ENCODE measurements at regions not wholly inside any gene's neighbourhood (a gene's known extent, or its start where the extent isn't known, plus 50 kb on each side); places are given as distances from the start of the nearest gene placed in this dataset.
"Not testable (repeated sequence)": the region's sequence is repeated elsewhere in the genome, so short reads cannot be mapped to it uniquely, and the experiment has no call there.

DNA sequence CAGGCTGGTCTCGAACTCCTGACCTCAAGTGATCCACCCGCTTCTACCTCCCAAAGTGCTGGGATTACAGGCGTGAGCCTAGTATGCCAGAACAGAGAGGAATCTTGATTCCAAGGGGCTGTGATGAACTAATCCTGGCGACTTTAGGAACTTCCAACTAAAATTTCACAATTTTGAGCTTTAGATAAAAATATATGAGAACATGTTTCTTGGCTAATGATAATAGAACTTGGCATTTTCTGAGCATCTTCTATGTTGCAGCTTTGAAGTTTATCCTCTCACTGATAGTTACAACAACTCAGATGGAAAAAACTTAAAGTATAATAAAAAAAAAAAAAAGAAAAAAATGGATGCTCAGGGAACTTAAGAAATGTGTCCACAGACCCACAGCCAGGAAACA is 69.8 kb upstream of the WSCD1 start:
- Histone ChIP-seq H3K4me1 (ENCODE audit: insufficient read depth, low read length) (no peaks in the 10 kb centered on the region), H4K91ac (ENCODE audit: insufficient read length, low read depth, low read length) (no peak overlapping the region), H2BK15ac (ENCODE audit: low read depth, low read length) (no peak overlapping the region), H4K5ac (ENCODE audit: insufficient read length, low read depth, low read length) (no peak overlapping the region), H4K8ac (replicated peaks; ENCODE audit: insufficient read length, low read depth, low read length) (no peak overlapping the region), H3K27me3 (ENCODE audit: insufficient read depth, low read length) (no peaks in the 10 kb centered on the region), H3K27ac (ENCODE audit: insufficient read length, low read depth, low read length) (no peak overlapping the region), H3K18ac (ENCODE audit: insufficient read length, low read depth, low read length) (no peak overlapping the region), H3K9ac (ENCODE audit: extremely low read depth, insufficient read length, low read length) (no peak overlapping the region), H3K9me3 (ENCODE audit: control insufficient read depth, low read depth, low read length) (no peaks in the 10 kb centered on the region), H3K14ac (ENCODE audit: insufficient read depth, low read length) (no peak overlapping the region), H3K79me1 (ENCODE audit: insufficient read depth, low read depth, low read length, poor library complexity, severe bottlenecking) (no peaks in the 10 kb centered on the region), H2BK12ac (ENCODE audit: insufficient read length, low read depth, low read length) (no peak overlapping the region), H2AFZ (ENCODE audit: low read length) (no peak overlapping the region), H3K56ac (ENCODE audit: insufficient read length, low read depth, low read length) (no peak overlapping the region), H2AK5ac (ENCODE audit: insufficient read length, low read length) (no peak overlapping the region), H2BK120ac (ENCODE audit: low read depth, low read length, poor library complexity, severe bottlenecking) (no peak overlapping the region), H2BK20ac (ENCODE audit: low read depth, low read length, poor library complexity, severe bottlenecking) (no peak overlapping the region), H3T11ph (ENCODE audit: low read length) (no peak overlapping the region), H3K79me2 (ENCODE audit: insufficient read depth, low read length) (no peaks in the 10 kb centered on the region), H3K4ac (ENCODE audit: low read depth, low read length) (no peak overlapping the region), H3K23ac (ENCODE audit: insufficient read length, low read depth, low read length) (no peak overlapping the region), H4K20me1 (ENCODE audit: control insufficient read depth, insufficient read depth, insufficient read length) (no peaks in the 10 kb centered on the region), H2BK5ac (ENCODE audit: insufficient read length, low read length) (no peak overlapping the region), H3K23me2 (ENCODE audit: insufficient read length, low read depth, low read length, poor library complexity, severe bottlenecking) (no peaks in the 10 kb centered on the region), H3K4me2 (ENCODE audit: insufficient read depth, insufficient read length, low read length) (no peak overlapping the region)
- Mint-ChIP-seq H3K4me3 (no peak overlapping the region), H3K4me1 (no peaks in the 10 kb centered on the region), H3K9me3 (no peaks in the 10 kb centered on the region; a peak in 2 of 5 replicates), H3K36me3 (ENCODE audit: insufficient read depth in 1 of 3, low read depth in 3 of 3) (peaks cover 0 to 7% (median 0%) of the 10 kb centered on the region in 3 experiments; a peak in 1 of 7 replicates), H3K27ac (no peak overlapping the region), H3K27me3 (ENCODE audit: low read depth) (no peaks in the 10 kb centered on the region)
- DNase-seq, result no peak
- TF ChIP-seq CTCF (conservative IDR thresholded peaks at IDR 0.05), result no peak
- no CpG with 5 or more reads among the region's 4 CpGs for WGBS (ENCODE audit: extremely low coverage, insufficient read length, low lambda C conversion rate)

GRCh38 chr17:6003221-6003620 is 67.0 kb upstream of the WSCD1 start:
- not testable (repeated sequence) for H2BK5ac ChIP-seq (ENCODE audit: insufficient read length, low read length); H3K56ac ChIP-seq (ENCODE audit: insufficient read length, low read depth, low read length); H3K23me2 ChIP-seq (ENCODE audit: insufficient read length, low read depth, low read length, poor library complexity, severe bottlenecking); H3K14ac ChIP-seq (ENCODE audit: insufficient read depth, low read length); H2BK20ac ChIP-seq (ENCODE audit: low read depth, low read length, poor library complexity, severe bottlenecking); DNase-seq; H3K18ac ChIP-seq (ENCODE audit: insufficient read length, low read depth, low read length); H4K5ac ChIP-seq (ENCODE audit: insufficient read length, low read depth, low read length); H3K27ac ChIP-seq (ENCODE audit: insufficient read length, low read depth, low read length); H4K8ac ChIP-seq (replicated peaks; ENCODE audit: insufficient read length, low read depth, low read length); H2AFZ ChIP-seq (ENCODE audit: low read length); H3K4ac ChIP-seq (ENCODE audit: low read depth, low read length); H3K27me3 ChIP-seq (ENCODE audit: insufficient read depth, low read length); H2AK5ac ChIP-seq (ENCODE audit: insufficient read length, low read length); H3K79me1 ChIP-seq (ENCODE audit: insufficient read depth, low read depth, low read length, poor library complexity, severe bottlenecking); H4K20me1 ChIP-seq (ENCODE audit: control insufficient read depth, insufficient read depth, insufficient read length); H3K9me3 ChIP-seq (ENCODE audit: control insufficient read depth, low read depth, low read length); H3K23ac ChIP-seq (ENCODE audit: insufficient read length, low read depth, low read length); H3K79me2 ChIP-seq (ENCODE audit: insufficient read depth, low read length); H3K4me1 Mint-ChIP-seq; H3K4me2 ChIP-seq (ENCODE audit: insufficient read depth, insufficient read length, low read length); H2BK15ac ChIP-seq (ENCODE audit: low read depth, low read length); H2BK120ac ChIP-seq (ENCODE audit: low read depth, low read length, poor library complexity, severe bottlenecking); H3K4me1 ChIP-seq (ENCODE audit: insufficient read depth, low read length); H3K9me3 Mint-ChIP-seq; H3K4me3 Mint-ChIP-seq; H3K27ac Mint-ChIP-seq; H3T11ph ChIP-seq (ENCODE audit: low read length); H2BK12ac ChIP-seq (ENCODE audit: insufficient read length, low read depth, low read length); H3K36me3 Mint-ChIP-seq (ENCODE audit: insufficient read depth in 1 of 3, low read depth in 3 of 3); H3K27me3 Mint-ChIP-seq (ENCODE audit: low read depth); H3K9ac ChIP-seq (ENCODE audit: extremely low read depth, insufficient read length, low read length); H4K91ac ChIP-seq (ENCODE audit: insufficient read length, low read depth, low read length)
- WGBS (ENCODE audit: extremely low coverage, insufficient read length, low lambda C conversion rate), result no CpG with 5 or more reads among the region's 6 CpGs
